Activated CD8-positive, alpha-beta memory T cell treated with anti-CD3 and anti-CD28 coated beads, Interleukin-2, amount 10 ng/mL, durations not matched to agents 7 days and 5 days (primary cell): ENCODE measurements at regions not wholly inside any gene's neighbourhood (a gene's known extent, or its start where the extent isn't known, plus 50 kb on each side); places are given as distances from the start of the nearest gene placed in this dataset.

Source experiments
- ATAC-seq: fragments of 150-1000 bp; cut with Tn5 transposase; one replicate; pipeline ENCODE4 v1.10.0; 2021; ENCODE audit warnings: moderate library complexity
- CTCF ChIA-PET: fragments of 350-600 bp; sonication (Branson Sonifier 250); formaldehyde crosslinking; loops from one replicate; lab custom pipeline; 2021; ENCODE audit warnings: antibody characterized with exemption; lab: Charles Lee
- DNase-seq: peaks from one replicate; pipeline ENCODE4 v3.0.0-alpha.2; 2020
- H3K27ac Mint-ChIP-seq: one replicate; pipeline ENCODE4 v1.8.0; 2021; ENCODE audit warnings: mild to moderate bottlenecking, mixed read lengths
- H3K27me3 Mint-ChIP-seq: one replicate; pipeline ENCODE4 v1.8.0; 2021; ENCODE audit warnings: mixed read lengths
- H3K36me3 Mint-ChIP-seq: one replicate; pipeline ENCODE4 v1.8.0; 2021; ENCODE audit warnings: mild to moderate bottlenecking, mixed read lengths
- H3K4me1 Mint-ChIP-seq: one replicate; pipeline ENCODE4 v1.8.0; 2021; ENCODE audit warnings: mixed read lengths
- H3K4me3 Mint-ChIP-seq: one replicate; pipeline ENCODE4 v1.8.0; 2021; ENCODE audit warnings: mild to moderate bottlenecking, moderate library complexity, mixed read lengths
- H3K9me3 Mint-ChIP-seq: one replicate; pipeline ENCODE4 v1.8.0; 2022; ENCODE audit warnings: low read depth, mixed read lengths

DNA sequence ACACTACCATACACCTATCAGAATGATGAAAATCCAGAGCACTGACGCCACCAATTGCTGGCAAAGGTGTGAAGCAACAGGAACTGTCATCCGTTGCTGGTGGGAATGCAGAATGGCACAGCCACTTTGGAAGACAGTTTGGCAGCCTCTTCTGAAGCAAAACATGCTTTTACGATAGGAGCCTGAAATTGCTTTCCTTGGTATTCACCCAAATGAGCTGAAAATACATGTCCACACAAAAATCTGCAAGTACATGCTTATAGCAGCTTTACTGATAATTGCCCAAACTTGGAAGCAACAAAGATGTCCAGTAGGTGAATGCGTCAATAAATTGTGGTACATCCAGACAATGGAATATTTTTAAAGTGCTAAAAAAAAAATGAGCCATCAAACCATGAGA, 322.8 kb upstream of the FAT1 start:
- H3K27ac Mint-ChIP-seq, result no peak overlapping the region
- no peaks in the 10 kb centered on the region for H3K27me3 Mint-ChIP-seq
- H3K4me1 Mint-ChIP-seq, result no peaks in the 10 kb centered on the region

DNA sequence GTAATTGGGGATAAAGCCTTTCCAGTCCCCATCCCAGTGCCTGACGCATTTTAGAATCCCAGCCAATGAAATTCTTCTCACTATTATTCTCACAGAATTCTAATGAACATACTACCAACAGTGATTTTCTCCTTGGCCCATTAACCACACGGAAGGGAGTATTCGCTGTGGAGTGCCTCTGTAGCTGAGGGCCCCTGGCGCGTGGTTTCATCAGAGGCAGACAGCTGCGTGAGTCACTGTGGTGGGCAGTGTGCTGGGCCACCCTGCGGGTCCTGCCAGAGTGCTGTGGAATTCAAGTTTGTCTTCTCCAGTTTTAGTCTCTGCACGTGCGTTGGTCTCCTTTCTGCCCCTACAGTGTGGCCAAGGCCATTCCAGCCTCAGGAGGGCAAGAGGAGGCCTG, 335.4 kb upstream of the FAT1 start:
- Mint-ChIP-seq H3K27ac (no peak overlapping the region), H3K9me3 (peaks cover 8% of the 10 kb centered on the region), H3K4me3 (no peak overlapping the region), H3K36me3 (no peaks in the 10 kb centered on the region), H3K4me1 (no peaks in the 10 kb centered on the region), H3K27me3 (no peaks in the 10 kb centered on the region)
- DNase-seq (no peak), ATAC-seq (no peak)
- CTCF ChIA-PET, result no interaction called here

More for the DNA sequence above, 322.8 kb upstream of the FAT1 start:
- ATAC-seq (no peak), DNase-seq (no peak)
- no peak overlapping the region for H3K4me3 Mint-ChIP-seq
- no peaks in the 10 kb centered on the region for H3K36me3 Mint-ChIP-seq
- peaks cover 6% of the 10 kb centered on the region for H3K9me3 Mint-ChIP-seq
- CTCF ChIA-PET, result no interaction called here

DNA sequence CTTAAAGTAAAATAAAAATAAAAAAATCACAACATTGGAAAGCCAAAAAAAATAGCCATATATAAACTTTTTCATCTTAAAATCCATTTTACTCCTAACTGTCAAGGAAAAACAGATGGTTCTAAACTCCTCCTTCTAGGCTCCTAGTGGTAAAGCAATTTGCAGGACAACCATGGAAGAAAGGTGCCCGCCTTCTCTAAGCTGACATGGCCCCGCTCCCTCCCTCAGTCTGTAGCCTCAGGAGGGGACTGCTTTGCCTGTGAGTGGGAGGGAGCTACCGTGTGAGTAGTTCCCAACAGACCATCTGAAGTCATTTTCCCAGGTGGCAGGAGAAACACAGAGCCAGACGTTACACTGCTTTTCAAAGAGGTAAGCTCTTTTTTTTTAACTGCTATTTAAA, 336.2 kb upstream of the FAT1 start:
- H3K4me1 Mint-ChIP-seq, result no peaks in the 10 kb centered on the region
- DNase-seq (no peak), ATAC-seq (no peak)
- H3K4me3 Mint-ChIP-seq, result no peak overlapping the region
- H3K36me3 Mint-ChIP-seq, result no peaks in the 10 kb centered on the region
- H3K27me3 Mint-ChIP-seq, result no peaks in the 10 kb centered on the region
- CTCF ChIA-PET, result no interaction called here
- H3K27ac Mint-ChIP-seq, result no peak overlapping the region
- H3K9me3 Mint-ChIP-seq, result peaks cover 11% of the 10 kb centered on the region

DNA sequence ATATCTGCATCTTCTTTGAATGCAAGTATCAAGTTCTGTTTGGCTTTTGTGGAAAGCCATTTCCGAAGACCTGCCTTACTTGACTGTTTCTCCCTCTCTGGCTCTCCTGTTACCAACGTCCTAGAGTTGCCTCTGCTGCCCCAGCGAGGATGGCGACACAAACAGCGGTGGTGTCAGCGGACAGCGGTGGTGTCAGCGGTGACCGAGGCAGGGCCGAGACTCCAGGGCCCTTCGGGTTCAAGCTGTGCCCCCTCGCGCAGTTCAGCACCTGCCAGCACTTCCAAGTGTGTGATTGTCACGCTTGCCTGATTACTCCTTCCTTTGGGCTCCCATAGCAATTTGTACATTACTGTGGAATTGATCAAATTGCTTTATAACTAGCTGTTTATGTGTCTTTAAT, 336.9 kb upstream of the FAT1 start:
- Mint-ChIP-seq H3K27ac (no peak overlapping the region), H3K9me3 (peaks cover 11% of the 10 kb centered on the region), H3K4me3 (no peak overlapping the region), H3K36me3 (no peaks in the 10 kb centered on the region), H3K27me3 (no peaks in the 10 kb centered on the region), H3K4me1 (no peaks in the 10 kb centered on the region)
- CTCF ChIA-PET, result no interaction called here
- no peak for DNase-seq
- no peak for ATAC-seq

DNA sequence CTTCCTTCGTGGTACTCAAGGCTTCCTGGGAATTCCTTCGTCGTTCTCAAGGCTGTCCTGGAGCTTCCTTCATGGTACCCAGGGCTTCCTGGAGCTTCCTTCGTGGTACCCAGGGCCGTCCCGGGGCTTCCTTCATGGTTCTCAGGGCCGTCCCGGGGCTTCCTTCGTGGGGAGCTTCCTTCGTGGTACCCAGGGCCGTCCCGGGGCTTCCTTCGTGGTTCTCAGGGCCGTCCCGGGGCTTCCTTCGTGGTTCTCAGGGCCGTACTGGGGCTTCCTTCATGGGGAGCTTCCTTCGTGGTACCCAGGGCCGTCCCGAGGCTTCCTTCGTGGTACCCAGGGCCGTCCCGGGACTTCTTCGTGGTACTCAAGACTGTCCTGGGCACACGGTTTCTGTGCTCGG, 339.6 kb upstream of the FAT1 start:
- no peaks in the 10 kb centered on the region for H3K36me3 Mint-ChIP-seq
- DNase-seq (no peak), ATAC-seq (no peak)
- H3K4me1 Mint-ChIP-seq, result no peaks in the 10 kb centered on the region
- H3K27ac Mint-ChIP-seq, result no peak overlapping the region
- peaks cover 8% of the 10 kb centered on the region for H3K9me3 Mint-ChIP-seq
- CTCF ChIA-PET, result no interaction called here
- no peaks in the 10 kb centered on the region for H3K27me3 Mint-ChIP-seq
- no peak overlapping the region for H3K4me3 Mint-ChIP-seq

DNA sequence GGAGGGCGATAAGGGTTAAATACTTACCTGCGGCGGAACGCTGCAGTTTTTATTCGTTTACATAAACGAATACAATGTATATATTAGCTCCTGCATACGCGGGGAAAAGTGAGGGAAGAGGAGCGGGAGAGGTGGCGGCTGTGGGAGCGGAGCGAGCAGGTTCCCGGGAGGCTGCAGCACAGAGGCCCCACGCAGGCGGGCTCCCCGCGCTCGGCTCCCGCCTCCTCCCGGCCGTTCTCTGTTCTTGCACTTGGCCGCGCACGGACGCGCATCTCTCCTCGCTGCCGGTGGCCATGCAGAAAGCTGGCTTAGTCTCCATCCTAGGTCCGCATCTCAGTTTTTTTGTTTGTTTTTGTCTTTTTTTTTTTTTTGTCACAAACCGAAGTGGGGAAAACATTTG, 340.4 kb upstream of the FAT1 start:
- CTCF ChIA-PET, result no interaction called here
- no peak overlapping the region for H3K4me3 Mint-ChIP-seq
- no peaks in the 10 kb centered on the region for H3K27me3 Mint-ChIP-seq
- no peak for DNase-seq
- no peaks in the 10 kb centered on the region for H3K36me3 Mint-ChIP-seq
- peaks cover 8% of the 10 kb centered on the region for H3K9me3 Mint-ChIP-seq
- no peaks in the 10 kb centered on the region for H3K4me1 Mint-ChIP-seq
- no peak overlapping the region for H3K27ac Mint-ChIP-seq
- no peak for ATAC-seq

DNA sequence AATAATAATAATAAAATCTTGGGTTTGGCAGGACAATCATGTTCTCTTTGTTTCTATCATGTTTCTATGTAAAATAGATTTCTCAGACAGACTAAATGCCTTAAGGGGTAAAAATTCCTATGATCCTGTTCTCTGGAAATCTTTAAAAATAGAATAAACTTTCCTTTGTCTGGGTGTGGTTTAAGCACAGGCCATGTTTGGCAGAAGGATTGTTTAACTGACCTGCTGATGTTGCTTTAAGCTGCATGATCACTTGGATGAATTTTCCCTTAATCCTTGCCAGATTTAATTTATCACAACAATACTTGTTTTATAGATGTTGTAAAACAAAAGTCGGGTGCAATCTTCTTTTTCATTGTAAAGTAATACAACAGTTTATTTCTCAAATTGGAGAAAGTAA, 341.7 kb upstream of the FAT1 start:
- CTCF ChIA-PET, result no interaction called here
- Mint-ChIP-seq H3K9me3 (peaks cover 11% of the 10 kb centered on the region), H3K27me3 (no peaks in the 10 kb centered on the region), H3K4me1 (no peaks in the 10 kb centered on the region), H3K36me3 (no peaks in the 10 kb centered on the region), H3K4me3 (no peak overlapping the region), H3K27ac (no peak overlapping the region)
- DNase-seq, result no peak
- no peak for ATAC-seq

DNA sequence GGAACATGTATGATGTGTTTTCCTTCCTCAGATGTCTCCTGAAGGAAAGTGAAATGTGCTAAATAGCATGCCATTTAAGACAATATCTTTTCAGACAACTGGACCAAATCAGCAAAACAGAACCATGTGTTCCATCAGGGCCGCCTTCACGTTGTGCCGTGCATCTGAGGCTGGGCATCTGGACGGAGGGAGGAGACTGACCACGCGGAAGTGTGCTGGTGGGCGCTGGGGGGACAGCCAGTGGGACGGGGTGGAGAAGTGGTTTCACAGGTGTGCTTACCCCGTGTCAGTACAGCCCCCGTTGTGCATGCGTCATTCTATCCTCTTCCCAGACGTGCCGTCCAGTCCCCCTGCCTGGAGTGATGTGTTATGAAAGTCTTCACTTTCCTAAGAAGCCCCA, 342.1 kb upstream of the FAT1 start:
- DNase-seq (no peak), ATAC-seq (no peak)
- Mint-ChIP-seq H3K36me3 (no peaks in the 10 kb centered on the region), H3K9me3 (peaks cover 11% of the 10 kb centered on the region), H3K4me1 (no peaks in the 10 kb centered on the region), H3K4me3 (no peak overlapping the region), H3K27ac (no peak overlapping the region), H3K27me3 (no peaks in the 10 kb centered on the region)
- CTCF ChIA-PET, result no interaction called here

DNA sequence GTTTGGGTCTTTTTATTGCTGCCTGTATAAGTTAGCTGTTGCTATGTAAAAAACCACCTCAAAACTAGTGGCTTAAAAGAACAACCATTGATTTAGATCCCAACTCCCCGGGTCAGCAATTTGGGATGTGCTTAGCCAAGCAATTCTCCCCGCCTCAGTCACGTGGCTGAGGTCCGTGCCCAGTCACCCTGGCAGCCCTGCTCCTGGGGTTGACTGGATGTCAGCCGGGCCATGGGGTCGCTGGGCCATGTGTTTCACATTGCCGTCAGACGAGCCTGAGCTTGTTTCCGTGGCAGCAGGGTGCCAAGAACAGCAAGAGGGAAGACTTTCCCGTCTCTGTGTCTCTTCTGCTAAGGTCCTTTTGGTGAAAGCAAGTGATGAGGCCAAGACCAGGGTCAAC, 345.7 kb upstream of the FAT1 start:
- Mint-ChIP-seq H3K4me1 (no peaks in the 10 kb centered on the region), H3K27me3 (no peaks in the 10 kb centered on the region), H3K9me3 (peaks cover 6% of the 10 kb centered on the region), H3K36me3 (no peaks in the 10 kb centered on the region), H3K27ac (no peak overlapping the region), H3K4me3 (no peak overlapping the region)
- ATAC-seq, result no peak
- CTCF ChIA-PET, result no interaction called here
- no peak for DNase-seq

DNA sequence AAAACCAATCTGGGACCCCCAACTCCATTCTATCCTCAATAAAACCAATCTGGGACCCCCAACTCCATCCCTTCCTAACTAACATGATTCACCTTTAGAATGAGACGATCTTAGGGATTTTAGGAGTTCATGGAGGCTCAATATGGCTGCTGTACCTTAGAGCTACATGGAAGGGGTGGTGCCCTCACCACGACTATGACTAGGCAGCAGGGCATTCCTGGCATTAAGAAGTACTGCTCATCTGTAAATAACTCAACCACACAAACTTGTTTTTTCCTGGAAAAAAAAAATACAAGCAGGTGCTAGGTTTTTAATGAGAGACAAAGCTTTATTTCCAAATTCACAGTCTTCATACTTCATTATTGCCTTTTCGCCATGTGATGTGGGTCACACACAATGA, 346.5 kb upstream of the FAT1 start:
- Mint-ChIP-seq H3K9me3 (peaks cover 5% of the 10 kb centered on the region), H3K27me3 (no peaks in the 10 kb centered on the region), H3K4me3 (no peak overlapping the region), H3K27ac (no peak overlapping the region), H3K36me3 (no peaks in the 10 kb centered on the region), H3K4me1 (no peaks in the 10 kb centered on the region)
- no peak for ATAC-seq
- CTCF ChIA-PET, result no interaction called here
- DNase-seq, result no peak

DNA sequence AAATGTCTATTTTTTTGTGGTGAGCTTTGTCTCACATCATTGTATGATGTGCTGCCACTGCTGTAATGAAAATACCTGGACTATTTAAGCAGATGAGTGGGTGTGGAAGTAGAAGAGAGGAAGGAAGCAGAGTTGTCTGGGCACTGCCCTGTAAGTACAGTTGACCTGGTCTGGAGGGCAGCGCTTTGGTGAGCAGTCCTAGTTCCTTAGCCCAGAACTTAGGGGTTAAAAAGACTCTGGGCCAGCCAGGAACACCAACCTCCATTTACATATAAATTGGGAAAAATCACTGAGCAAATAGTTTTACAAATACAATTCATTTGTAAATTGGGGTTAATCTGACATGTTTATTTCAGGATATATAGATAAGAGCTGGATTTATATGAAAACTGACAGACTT, 347.1 kb upstream of the FAT1 start:
- Mint-ChIP-seq H3K36me3 (no peaks in the 10 kb centered on the region), H3K4me3 (no peak overlapping the region), H3K27me3 (no peaks in the 10 kb centered on the region), H3K4me1 (no peaks in the 10 kb centered on the region), H3K27ac (no peak overlapping the region), H3K9me3 (peaks cover 5% of the 10 kb centered on the region)
- ATAC-seq (no peak), DNase-seq (no peak)
- CTCF ChIA-PET, result no interaction called here

DNA sequence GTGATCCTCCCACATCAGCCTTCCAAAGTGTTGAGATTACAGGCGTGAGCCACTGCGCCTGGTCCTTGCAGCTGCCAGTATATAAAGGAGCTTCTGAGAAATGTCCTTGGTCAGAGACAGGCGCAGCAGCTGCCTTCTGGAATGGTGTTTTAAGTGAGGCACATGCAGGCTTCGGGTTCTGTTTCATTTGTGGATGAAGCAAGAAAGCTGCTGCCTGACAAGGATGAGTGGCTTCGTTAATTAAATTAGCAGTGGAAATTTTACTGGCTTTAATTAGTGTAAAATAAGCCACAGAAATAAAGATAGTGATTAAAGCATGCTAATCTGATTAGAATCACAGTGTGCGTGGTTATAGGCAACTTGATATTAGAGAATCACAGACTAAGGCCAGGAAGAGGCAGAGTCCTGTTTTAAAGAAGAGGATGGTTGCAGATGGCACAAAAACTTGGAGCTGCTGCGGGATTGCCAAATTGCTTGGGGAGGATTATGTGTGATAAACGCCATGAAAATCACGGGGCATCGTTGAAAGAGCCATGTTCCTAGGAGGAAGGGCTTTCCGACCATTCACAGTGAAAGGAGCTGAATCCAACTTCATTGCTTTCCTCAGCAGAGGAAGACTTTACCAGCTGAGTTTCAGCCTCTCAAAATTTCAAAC, 348.4 kb upstream of the FAT1 start:
- H3K27me3 Mint-ChIP-seq, result no peaks in the 10 kb centered on the region
- no peak overlapping the region for H3K4me3 Mint-ChIP-seq
- H3K27ac Mint-ChIP-seq, result no peak overlapping the region
- no peaks in the 10 kb centered on the region for H3K36me3 Mint-ChIP-seq
- no peak for DNase-seq
- CTCF ChIA-PET, result no interaction called here
- H3K9me3 Mint-ChIP-seq, result peaks cover 5% of the 10 kb centered on the region
- H3K4me1 Mint-ChIP-seq, result no peaks in the 10 kb centered on the region
- no peak for ATAC-seq

DNA sequence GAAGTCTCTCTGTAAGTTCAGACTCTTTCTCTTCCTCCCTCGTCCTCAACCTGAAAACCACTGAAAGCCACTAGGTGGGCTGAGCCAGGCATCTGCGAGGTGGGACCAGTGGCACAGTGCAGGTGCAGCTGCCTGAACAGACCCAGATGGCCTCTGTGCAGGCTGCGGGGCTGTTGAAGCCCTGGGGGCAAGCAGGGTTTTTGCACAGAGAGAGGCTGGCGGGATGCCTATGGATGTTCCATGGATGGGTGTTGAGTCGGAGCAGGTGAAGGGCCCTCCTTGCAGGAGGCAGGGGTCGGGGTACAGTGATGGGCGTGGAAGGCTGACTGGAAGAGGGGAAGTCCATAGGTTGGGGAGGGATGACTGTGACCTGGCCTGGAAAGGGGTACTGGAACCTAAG, 350.2 kb upstream of the FAT1 start:
- ATAC-seq, result no peak
- H3K27me3 Mint-ChIP-seq, result no peaks in the 10 kb centered on the region
- DNase-seq, result no peak
- no peaks in the 10 kb centered on the region for H3K36me3 Mint-ChIP-seq
- CTCF ChIA-PET, result no interaction called here
- H3K27ac Mint-ChIP-seq, result no peak overlapping the region
- H3K9me3 Mint-ChIP-seq, result peaks cover 9% of the 10 kb centered on the region
- no peaks in the 10 kb centered on the region for H3K4me1 Mint-ChIP-seq
- H3K4me3 Mint-ChIP-seq, result no peak overlapping the region

DNA sequence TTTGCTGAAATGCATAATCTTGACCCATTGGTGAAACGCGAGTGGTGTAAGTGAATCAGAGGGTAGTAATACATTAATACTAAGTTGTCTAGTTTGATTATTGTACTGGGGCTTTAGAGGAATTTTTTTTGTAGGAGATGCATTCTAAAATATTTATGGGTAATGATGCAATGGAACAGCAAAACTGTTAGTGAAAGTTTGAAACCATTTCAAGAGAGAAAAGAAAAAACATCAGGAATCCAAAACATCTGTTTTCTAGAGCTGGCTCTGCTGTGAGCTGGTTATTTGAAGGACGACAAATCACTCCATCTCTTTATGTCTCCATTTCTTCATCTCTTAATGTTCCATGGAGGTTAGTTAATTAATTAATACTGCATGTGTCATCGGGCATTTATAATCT, 351.9 kb upstream of the FAT1 start:
- H3K9me3 Mint-ChIP-seq, result peaks cover 5% of the 10 kb centered on the region
- no peak for DNase-seq
- no peak for ATAC-seq
- no peak overlapping the region for H3K4me3 Mint-ChIP-seq
- no peaks in the 10 kb centered on the region for H3K36me3 Mint-ChIP-seq
- no peak overlapping the region for H3K27ac Mint-ChIP-seq
- no peaks in the 10 kb centered on the region for H3K4me1 Mint-ChIP-seq
- H3K27me3 Mint-ChIP-seq, result no peaks in the 10 kb centered on the region
- CTCF ChIA-PET, result no interaction called here
